ENCODE measurements at regions not wholly inside any gene's neighbourhood (a gene's known extent, or its start where the extent isn't known, plus 50 kb on each side); places are given as distances from the start of the nearest gene placed in this dataset.

GRCh38 chr4:141560056-141560455 lies 76.3 kb upstream of the IL15 start:
- TF ChIP-seq POLR2AphosphoS5 (IDR thresholded peaks at IDR 0.05) (no peak), POLR2A (IDR thresholded peaks at IDR 0.05) (no peak)
- TF ChIP-seq, protein P1, sequence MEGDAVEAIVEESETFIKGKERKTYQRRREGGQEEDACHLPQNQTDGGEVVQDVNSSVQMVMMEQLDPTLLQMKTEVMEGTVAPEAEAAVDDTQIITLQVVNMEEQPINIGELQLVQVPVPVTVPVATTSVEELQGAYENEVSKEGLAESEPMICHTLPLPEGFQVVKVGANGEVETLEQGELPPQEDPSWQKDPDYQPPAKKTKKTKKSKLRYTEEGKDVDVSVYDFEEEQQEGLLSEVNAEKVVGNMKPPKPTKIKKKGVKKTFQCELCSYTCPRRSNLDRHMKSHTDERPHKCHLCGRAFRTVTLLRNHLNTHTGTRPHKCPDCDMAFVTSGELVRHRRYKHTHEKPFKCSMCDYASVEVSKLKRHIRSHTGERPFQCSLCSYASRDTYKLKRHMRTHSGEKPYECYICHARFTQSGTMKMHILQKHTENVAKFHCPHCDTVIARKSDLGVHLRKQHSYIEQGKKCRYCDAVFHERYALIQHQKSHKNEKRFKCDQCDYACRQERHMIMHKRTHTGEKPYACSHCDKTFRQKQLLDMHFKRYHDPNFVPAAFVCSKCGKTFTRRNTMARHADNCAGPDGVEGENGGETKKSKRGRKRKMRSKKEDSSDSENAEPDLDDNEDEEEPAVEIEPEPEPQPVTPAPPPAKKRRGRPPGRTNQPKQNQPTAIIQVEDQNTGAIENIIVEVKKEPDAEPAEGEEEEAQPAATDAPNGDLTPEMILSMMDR (IDR thresholded peaks at IDR 0.05) = no peak
